NT2/D1 (cell line): ENCODE measurements at regions not wholly inside any gene's neighbourhood (a gene's known extent, or its start where the extent isn't known, plus 50 kb on each side); places are given as distances from the start of the nearest gene placed in this dataset.

Source experiments
- SUZ12 ChIP-seq: IDR thresholded peaks from 2 replicates; pipeline ENCODE4 v1.6.1; 2011; ENCODE audit not compliant: insufficient read length, insufficient read depth; ENCODE audit errors: extremely low read depth
- YY1 ChIP-seq: IDR thresholded peaks from 2 replicates; pipeline ENCODE4 v1.6.1; 2011; ENCODE audit not compliant: insufficient read length, insufficient read depth
- ZNF274 ChIP-seq: IDR thresholded peaks from 2 replicates; pipeline ENCODE4 v1.6.1; 2011; ENCODE audit warnings: mild to moderate bottlenecking, low read depth, low read length

DNA sequence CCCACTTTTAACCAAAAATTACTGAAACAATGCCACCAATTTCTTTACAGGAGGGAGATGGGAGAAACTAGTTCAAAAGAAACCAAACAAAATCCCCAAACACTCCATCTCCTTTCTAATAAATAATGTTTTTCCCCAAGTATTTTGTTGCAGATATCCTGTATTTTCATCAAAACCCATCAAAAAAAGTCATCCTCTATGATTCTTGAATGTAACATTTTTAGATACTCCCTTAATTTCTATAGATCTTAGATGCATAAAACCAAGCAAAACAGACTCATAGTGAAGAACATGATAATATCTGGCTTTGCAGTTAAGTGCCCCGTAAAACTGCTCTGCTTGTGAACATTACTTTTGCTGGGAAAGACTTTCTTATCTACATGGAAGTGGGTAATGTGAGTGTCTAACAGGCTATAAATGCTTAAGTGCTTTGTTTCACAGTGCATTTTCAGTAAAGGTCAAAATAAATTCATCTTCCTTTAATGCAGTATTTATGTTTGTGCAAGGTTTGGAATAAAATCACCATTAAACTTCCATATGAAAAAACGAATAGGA, 77.3 kb upstream of the TBCA start:
- TF ChIP-seq ZNF274 (no peak), YY1 (no peak), SUZ12 (no peak)
